NCI-H146 treated with DMSO at 0.1 percent for 48 hours (cell line): ENCODE measurements at regions not wholly inside any gene's neighbourhood (a gene's known extent, or its start where the extent isn't known, plus 50 kb on each side); places are given as distances from the start of the nearest gene placed in this dataset.
"Not testable (repeated sequence)": the region's sequence is repeated elsewhere in the genome, so short reads cannot be mapped to it uniquely, and the experiment has no call there.

Source experiments
- DNase-seq: peaks from one replicate; lab custom pipeline; 2025; ENCODE audit not compliant: unreplicated experiment; lab: John Stamatoyannopoulos, UW

GRCh38 chr13:108082481-108082880 lies 132.9 kb downstream of the LIG4 start:
- DNase-seq: no peak

- DNase-seq: no peak
Measured at GRCh38 chr13:108077284-108077683, 138.1 kb downstream of the LIG4 start.

GRCh38 chr13:108074429-108074828 lies 140.9 kb downstream of the LIG4 start:
- not testable (repeated sequence) for DNase-seq

GRCh38 chr13:108070925-108071324 lies 144.4 kb downstream of the LIG4 start:
- DNase-seq: no peak

- no peak for DNase-seq
Measured at GRCh38 chr13:108070491-108070890, 144.8 kb downstream of the LIG4 start.

GRCh38 chr13:108069521-108070210 lies 145.7 kb downstream of the LIG4 start:
- DNase-seq: no peak

- DNase-seq: not testable (repeated sequence)
Measured at GRCh38 chr13:108064372-108064771, 151.0 kb downstream of the LIG4 start.

GRCh38 chr13:108060111-108060510 lies 155.2 kb downstream of the LIG4 start:
- DNase-seq: no peak

- no peak for DNase-seq
Measured at GRCh38 chr13:108056278-108056677, 159.1 kb downstream of the LIG4 start.

GRCh38 chr13:108049211-108049610 lies 166.1 kb downstream of the LIG4 start:
- DNase-seq: no peak

- no peak for DNase-seq
Measured at GRCh38 chr13:108044954-108045353, 170.4 kb downstream of the LIG4 start.

- DNase-seq: not testable (repeated sequence)
Measured at GRCh38 chr13:108042866-108043265, 172.5 kb downstream of the LIG4 start.

GRCh38 chr13:108037348-108037747 lies 178.0 kb downstream of the LIG4 start:
- DNase-seq: no peak

- no peak for DNase-seq
Measured at GRCh38 chr13:108036411-108036932, 178.9 kb downstream of the LIG4 start.

GRCh38 chr13:108034909-108035410 lies 180.4 kb downstream of the LIG4 start:
- DNase-seq: no peak

- no peak for DNase-seq
Measured at GRCh38 chr13:108033800-108034707, 181.3 kb downstream of the LIG4 start.

- no peak for DNase-seq
Measured at GRCh38 chr13:108031865-108032264, 183.5 kb downstream of the LIG4 start.

GRCh38 chr13:108030769-108031168 lies 184.6 kb downstream of the LIG4 start:
- DNase-seq: no peak

- no peak for DNase-seq
Measured at GRCh38 chr13:108026680-108027410, 188.5 kb downstream of the LIG4 start.

- no peak for DNase-seq
Measured at GRCh38 chr13:108020027-108020426, 195.3 kb downstream of the LIG4 start.

- DNase-seq: no peak
Measured at GRCh38 chr13:108018371-108018870, 196.9 kb downstream of the LIG4 start.
